Endothelial cell of umbilical vein (primary cell): ENCODE measurements at regions not wholly inside any gene's neighbourhood (a gene's known extent, or its start where the extent isn't known, plus 50 kb on each side); places are given as distances from the start of the nearest gene placed in this dataset.

Source experiments
- BruUV-seq: library from RNA; stranded (reverse); fragments of 400-500 nt; replicated peaks from 2 replicates; lab custom pipeline; 2021; lab: Mats Ljungman, UMichigan
- CTCF ChIA-PET: fragments of 300-600, 350-600 bp; sonication (Branson Sonifier 250); formaldehyde crosslinking; loops from one replicate; lab custom pipeline; 2021; ENCODE audit warnings: antibody characterized with exemption, inconsistent platforms; lab: Charles Lee
- POLR2A ChIA-PET: fragments of 300-600, 350-600 bp; sonication (Branson Sonifier 250); formaldehyde crosslinking; loops from one replicate; lab custom pipeline; 2021; ENCODE audit warnings: antibody characterized with exemption, inconsistent platforms; lab: Charles Lee
- DNase-seq: peaks from one replicate; pipeline ENCODE4 v3.0.0-alpha.2; 2011; ENCODE audit warnings: low read depth, low spot score
- FAIRE-seq: peaks from 2 replicates; lab custom pipeline; 2011; peaks lifted over from hg19 to GRCh38; lab: Jason Lieb, UNC
- H2AFZ ChIP-seq: 2 replicates; pipeline ENCODE4 v1.6.0; 2012; ENCODE audit warnings: low read depth, low read length, control low read depth, inconsistent platforms
- H3K27ac ChIP-seq: 2 replicates; pipeline ENCODE4 v1.5.1; 2011; ENCODE audit warnings: low read depth, mild to moderate bottlenecking, control low read depth, low read length, moderate library complexity; ENCODE audit not compliant: insufficient read depth
- H3K27me3 ChIP-seq, 2 experiments: 2 replicates each; pipeline versions ENCODE4 v1.6.0 to v1.6.1; 2011; ENCODE audit warnings: low read length in 2 of 2, mixed read lengths in 1 of 2; ENCODE audit not compliant: control insufficient read depth in 2 of 2, insufficient read depth in 2 of 2
- H3K36me3 ChIP-seq, 2 experiments: 2 replicates in 1 of 2; 3 replicates in 1 of 2; pipeline ENCODE4 v1.5.1; 2011; ENCODE audit warnings: low read length in 2 of 2, mild to moderate bottlenecking in 1 of 2, moderate library complexity in 1 of 2; ENCODE audit not compliant: control insufficient read depth in 2 of 2, insufficient read depth in 2 of 2; ENCODE audit errors: extremely low read depth in 1 of 2
- H3K4me1 ChIP-seq: 3 replicates; pipeline ENCODE4 v1.5.1; 2011; ENCODE audit warnings: mild to moderate bottlenecking, low read length; ENCODE audit not compliant: control insufficient read depth, insufficient read depth; ENCODE audit errors: extremely low read depth
- H3K4me2 ChIP-seq: 2 replicates; pipeline ENCODE4 v1.6.1; 2011; ENCODE audit warnings: low read length, control low read depth, mixed read lengths; ENCODE audit not compliant: insufficient read depth
- H3K4me3 ChIP-seq, 3 experiments: fragments of 200-600 bp in 1 of 3; sonication (generic), shearing (Covaris generic) in 1 of 3; replicated peaks in 1 of 3; 2 replicates each; pipeline ENCODE4 v1.5.1; 2011 to 2016; ENCODE audit warnings: control low read depth in 3 of 3, low read length in 3 of 3, mild to moderate bottlenecking in 2 of 3, inconsistent platforms in 1 of 3, low read depth in 1 of 3, moderate library complexity in 1 of 3; ENCODE audit not compliant: insufficient read depth in 1 of 3
- H3K79me2 ChIP-seq: 2 replicates; pipeline ENCODE4 v1.6.0; 2012; ENCODE audit warnings: low read length, inconsistent platforms; ENCODE audit not compliant: control insufficient read depth, insufficient read depth
- H3K9ac ChIP-seq: replicated peaks from 2 replicates; pipeline ENCODE3; 2011; ENCODE audit warnings: low read length, control low read depth; ENCODE audit not compliant: insufficient read depth; ENCODE audit errors: extremely low read depth
- H3K9me1 ChIP-seq: replicated peaks from 3 replicates; pipeline ENCODE4 v1.6.0; 2011; ENCODE audit warnings: mild to moderate bottlenecking, low read length; ENCODE audit not compliant: control insufficient read depth, insufficient read depth; ENCODE audit errors: extremely low read depth
- H3K9me3 ChIP-seq: replicated peaks from 2 replicates; pipeline ENCODE4 v1.5.1; 2012; ENCODE audit warnings: low read length, inconsistent platforms; ENCODE audit not compliant: control insufficient read depth, insufficient read depth
- H4K20me1 ChIP-seq: replicated peaks from 2 replicates; pipeline ENCODE3; 2011; ENCODE audit warnings: mild to moderate bottlenecking, low read length; ENCODE audit not compliant: control insufficient read depth, insufficient read depth; ENCODE audit errors: extremely low read depth
- CTCF ChIP-seq, 2 donors: IDR thresholded peaks; 1 replicate in 1 of 2; 2 replicates in 1 of 2; pipeline ENCODE4 v1.5.1; 2011; ENCODE audit warnings: low read length in 2 of 2, mild to moderate bottlenecking in 2 of 2, moderate library complexity in 2 of 2, control low read depth in 1 of 2, inconsistent platforms in 1 of 2, low read depth in 1 of 2; ENCODE audit not compliant: insufficient read depth in 1 of 2; ENCODE audit errors: extremely low read depth in 1 of 2
- EZH2 ChIP-seq: IDR thresholded peaks from 2 replicates; pipeline ENCODE4 v1.6.1; 2012; ENCODE audit warnings: borderline replicate concordance, low read depth, mild to moderate bottlenecking, moderate library complexity, low read length, inconsistent platforms; ENCODE audit not compliant: severe bottlenecking
- FOS ChIP-seq: IDR thresholded peaks from 2 replicates; pipeline ENCODE4 v1.6.1; 2011; ENCODE audit warnings: mild to moderate bottlenecking, low read length, moderate library complexity, borderline replicate concordance; ENCODE audit not compliant: insufficient read depth
- GATA2 ChIP-seq: IDR thresholded peaks from 2 replicates; pipeline ENCODE4 v1.7.0; 2011; ENCODE audit warnings: low read depth, mild to moderate bottlenecking, moderate library complexity, mixed read lengths, low read length; ENCODE audit not compliant: insufficient read length, insufficient read depth
- JUN ChIP-seq: IDR thresholded peaks from 2 replicates; pipeline ENCODE4 v1.6.1; 2011; ENCODE audit warnings: borderline replicate concordance, low read depth; ENCODE audit not compliant: insufficient read length, insufficient read depth
- MYC ChIP-seq: IDR thresholded peaks from one replicate; pipeline ENCODE4 v1.6.1; 2011; ENCODE audit warnings: mild to moderate bottlenecking, low read depth, low read length
- POLR2A ChIP-seq: IDR thresholded peaks from 2 replicates; pipeline ENCODE4 v1.6.1; 2012; ENCODE audit warnings: low read depth, mild to moderate bottlenecking, control low read depth, low read length
- POLR2AphosphoS5 ChIP-seq: IDR thresholded peaks from 2 replicates; pipeline ENCODE4 v1.6.1; 2012; ENCODE audit warnings: low read depth, mild to moderate bottlenecking, control low read depth, low read length, moderate library complexity; ENCODE audit not compliant: insufficient read depth
- dilution Hi-C: fragments of 300-500 bp; cut with MboI; formaldehyde crosslinking; loops from one replicate; pipeline ENCODE4 v1.15.0; 2019; ENCODE audit warnings: low sequenced_read_pairs; ENCODE audit not compliant: extremely low pct_ligation_motif_present
- intact Hi-C: fragments of 100-400 bp; cut with micrococcal nuclease; formaldehyde crosslinking; loops from one replicate; pipeline ENCODE4 v1.10.0; 2022
- TF ChIP-seq, protein P1 (sequence below): IDR thresholded peaks from 2 replicates; pipeline ENCODE4 v1.6.1; 2011; ENCODE audit not compliant: insufficient read depth, insufficient read length

- ChIA-PET CTCF (no interaction called here), POLR2A (no interaction called here)
- no peaks in the 10 kb centered on the region for H3K9me3 ChIP-seq
- no peak overlapping the region for H3K9ac ChIP-seq
- no peaks in the 10 kb centered on the region for H3K36me3 ChIP-seq
- no peak overlapping the region for H3K27ac ChIP-seq
- no peak for DNase-seq
- H2AFZ ChIP-seq: no peak overlapping the region
- no peaks in the 10 kb centered on the region for H3K4me1 ChIP-seq
- H3K9me1 ChIP-seq: no peaks in the 10 kb centered on the region
- H3K27me3 ChIP-seq: no peaks in the 10 kb centered on the region
- H3K4me2 ChIP-seq: no peak overlapping the region
- intact Hi-C loops (no loop called here), dilution Hi-C loops (no loop called here)
- no peak for FAIRE-seq
- no peaks in the 10 kb centered on the region for H4K20me1 ChIP-seq
- H3K79me2 ChIP-seq: no peaks in the 10 kb centered on the region
- no TSS peak for BruUV-seq
- TF ChIP-seq JUN (no peak), CTCF (IDR thresholded peaks at IDR 0.05; ENCODE audit: extremely low read depth in 1 of 2, insufficient read depth in 1 of 2, low read depth in 1 of 2, low read length in 2 of 2) (no peak), POLR2A (no peak), FOS (no peak), EZH2 (no peak), MYC (no peak), POLR2AphosphoS5 (no peak), GATA2 (no peak)
- TF ChIP-seq, protein P1, sequence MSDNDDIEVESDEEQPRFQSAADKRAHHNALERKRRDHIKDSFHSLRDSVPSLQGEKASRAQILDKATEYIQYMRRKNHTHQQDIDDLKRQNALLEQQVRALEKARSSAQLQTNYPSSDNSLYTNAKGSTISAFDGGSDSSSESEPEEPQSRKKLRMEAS: no peak
- H3K4me3 ChIP-seq: no peak overlapping the region
Observed at GRCh38 chr7:53415816-53416215, 380.4 kb downstream of the POM121L12 start.
